Fibroblast of skin of left biceps (primary cell): ENCODE measurements at regions not wholly inside any gene's neighbourhood (a gene's known extent, or its start where the extent isn't known, plus 50 kb on each side); places are given as distances from the start of the nearest gene placed in this dataset.
A peak's percentile ranks its signal among the peaks of the same experiment; 100 is the strongest.

ENCODE experiments used
- DNase-seq, 2 experiments: peaks; one replicate each; pipeline ENCODE4 v3.0.0-alpha.2; 2013; ENCODE audit warnings: low read depth in 2 of 2

GRCh38 chr6:80463197-80463596, 356.7 kb downstream of the BCKDHB start:
- DNase-seq: no peak

- DNase-seq: no peak
These were observed 353.9 kb downstream of the BCKDHB start for GRCh38 chr6:80460257-80460865.

GRCh38 chr6:80457439-80457933, 351.0 kb downstream of the BCKDHB start:
- peak; percentile 93 to 94 for DNase-seq

- DNase-seq: no peak
These were observed 350.4 kb downstream of the BCKDHB start for GRCh38 chr6:80456724-80457438.

GRCh38 chr6:80454661-80455365, 348.3 kb downstream of the BCKDHB start:
- peak; percentile 89 to 93 for DNase-seq

GRCh38 chr6:80454197-80454596, 347.7 kb downstream of the BCKDHB start:
- DNase-seq: peak; percentile 95 to 97

GRCh38 chr6:80449726-80450125, 343.3 kb downstream of the BCKDHB start:
- DNase-seq: no peak

GRCh38 chr6:80446454-80447045, 340.1 kb downstream of the BCKDHB start:
- DNase-seq: no peak

- DNase-seq: no peak
These were observed 339.3 kb downstream of the BCKDHB start for GRCh38 chr6:80445751-80446150.

- DNase-seq: no peak
These were observed 335.9 kb downstream of the BCKDHB start for GRCh38 chr6:80442366-80442765.

GRCh38 chr6:80441131-80441530, 334.7 kb downstream of the BCKDHB start:
- no peak for DNase-seq

- no peak for DNase-seq
These were observed 334.1 kb downstream of the BCKDHB start for GRCh38 chr6:80440496-80441115.

- DNase-seq: no peak
These were observed 333.4 kb downstream of the BCKDHB start for GRCh38 chr6:80439721-80440470.

- DNase-seq: peak; percentile 82 to 83
These were observed 332.3 kb downstream of the BCKDHB start for GRCh38 chr6:80438772-80439171.

- no peak for DNase-seq
These were observed 331.3 kb downstream of the BCKDHB start for GRCh38 chr6:80437801-80438200.

- DNase-seq: peak; percentile 64 to 70
These were observed 330.8 kb downstream of the BCKDHB start for GRCh38 chr6:80437221-80437620.

- DNase-seq: no peak
These were observed 330.2 kb downstream of the BCKDHB start for GRCh38 chr6:80436663-80437062.

- DNase-seq: no peak
These were observed 329.0 kb downstream of the BCKDHB start for GRCh38 chr6:80435457-80435856.

GRCh38 chr6:80434691-80435350, 328.4 kb downstream of the BCKDHB start:
- no peak for DNase-seq

GRCh38 chr6:80433673-80434025, 327.2 kb downstream of the BCKDHB start:
- no peak for DNase-seq
